HepG2 (cell line): ENCODE measurements at regions not wholly inside any gene's neighbourhood (a gene's known extent, or its start where the extent isn't known, plus 50 kb on each side); places are given as distances from the start of the nearest gene placed in this dataset.

ENCODE experiments used
- ARNT ChIP-seq: fragments of 450-650 bp; IDR thresholded peaks from 2 replicates; pipeline ENCODE4 v1.6.1; 2017
- CREB1 ChIP-seq, 2 experiments: fragments of 450-650 bp in 1 of 2; IDR thresholded peaks; 2 replicates each; pipeline ENCODE4 v1.6.1; 2016 to 2017; ENCODE audit warnings: control low read depth in 1 of 2, mild to moderate bottlenecking in 1 of 2, missing compliant biosample characterization in 1 of 2, missing genetic modification characterization in 1 of 2
- TF ChIP-seq, protein P1 (sequence below): sonication (generic); formaldehyde crosslinking; IDR thresholded peaks from 2 replicates; pipeline ENCODE4 v1.5.0; 2020; ENCODE audit warnings: mild to moderate bottlenecking, missing genetic modification reagents, moderate library complexity
- TF ChIP-seq, protein P2 (sequence below): sonication (generic); formaldehyde crosslinking; IDR thresholded peaks from 2 replicates; pipeline ENCODE4 v1.4.0; 2020; ENCODE audit warnings: mild to moderate bottlenecking, missing genetic modification reagents

DNA sequence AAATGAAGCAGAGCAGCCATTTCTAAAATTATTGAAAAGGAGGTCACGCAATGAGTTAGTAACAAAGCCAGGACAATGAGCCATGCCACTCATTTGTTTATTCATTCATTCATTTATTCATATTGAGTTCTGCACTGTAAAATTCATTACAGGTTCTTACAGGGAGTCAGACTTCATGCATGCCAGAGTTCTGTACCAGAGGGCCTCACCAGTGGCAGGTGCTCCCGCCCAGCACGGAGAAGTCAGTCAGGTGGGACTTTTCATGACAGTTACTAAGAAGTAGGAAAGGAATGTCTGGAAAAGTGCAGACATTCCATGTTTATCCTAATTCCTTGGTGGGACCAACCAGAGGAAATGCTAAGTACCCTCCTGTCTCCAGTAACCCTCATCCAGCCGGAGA, 217.5 kb upstream of the BLID start:
- TF ChIP-seq ARNT (no peak), CREB1 (IDR thresholded peaks at IDR 0.05) (no peak), CREB1 (CRISPR knock-in tag; IDR thresholded peaks at IDR 0.05) (no peak)
- TF ChIP-seq, protein P1, sequence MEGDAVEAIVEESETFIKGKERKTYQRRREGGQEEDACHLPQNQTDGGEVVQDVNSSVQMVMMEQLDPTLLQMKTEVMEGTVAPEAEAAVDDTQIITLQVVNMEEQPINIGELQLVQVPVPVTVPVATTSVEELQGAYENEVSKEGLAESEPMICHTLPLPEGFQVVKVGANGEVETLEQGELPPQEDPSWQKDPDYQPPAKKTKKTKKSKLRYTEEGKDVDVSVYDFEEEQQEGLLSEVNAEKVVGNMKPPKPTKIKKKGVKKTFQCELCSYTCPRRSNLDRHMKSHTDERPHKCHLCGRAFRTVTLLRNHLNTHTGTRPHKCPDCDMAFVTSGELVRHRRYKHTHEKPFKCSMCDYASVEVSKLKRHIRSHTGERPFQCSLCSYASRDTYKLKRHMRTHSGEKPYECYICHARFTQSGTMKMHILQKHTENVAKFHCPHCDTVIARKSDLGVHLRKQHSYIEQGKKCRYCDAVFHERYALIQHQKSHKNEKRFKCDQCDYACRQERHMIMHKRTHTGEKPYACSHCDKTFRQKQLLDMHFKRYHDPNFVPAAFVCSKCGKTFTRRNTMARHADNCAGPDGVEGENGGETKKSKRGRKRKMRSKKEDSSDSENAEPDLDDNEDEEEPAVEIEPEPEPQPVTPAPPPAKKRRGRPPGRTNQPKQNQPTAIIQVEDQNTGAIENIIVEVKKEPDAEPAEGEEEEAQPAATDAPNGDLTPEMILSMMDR (CRISPR knock-in tag): no peak
- TF ChIP-seq, protein P2, sequence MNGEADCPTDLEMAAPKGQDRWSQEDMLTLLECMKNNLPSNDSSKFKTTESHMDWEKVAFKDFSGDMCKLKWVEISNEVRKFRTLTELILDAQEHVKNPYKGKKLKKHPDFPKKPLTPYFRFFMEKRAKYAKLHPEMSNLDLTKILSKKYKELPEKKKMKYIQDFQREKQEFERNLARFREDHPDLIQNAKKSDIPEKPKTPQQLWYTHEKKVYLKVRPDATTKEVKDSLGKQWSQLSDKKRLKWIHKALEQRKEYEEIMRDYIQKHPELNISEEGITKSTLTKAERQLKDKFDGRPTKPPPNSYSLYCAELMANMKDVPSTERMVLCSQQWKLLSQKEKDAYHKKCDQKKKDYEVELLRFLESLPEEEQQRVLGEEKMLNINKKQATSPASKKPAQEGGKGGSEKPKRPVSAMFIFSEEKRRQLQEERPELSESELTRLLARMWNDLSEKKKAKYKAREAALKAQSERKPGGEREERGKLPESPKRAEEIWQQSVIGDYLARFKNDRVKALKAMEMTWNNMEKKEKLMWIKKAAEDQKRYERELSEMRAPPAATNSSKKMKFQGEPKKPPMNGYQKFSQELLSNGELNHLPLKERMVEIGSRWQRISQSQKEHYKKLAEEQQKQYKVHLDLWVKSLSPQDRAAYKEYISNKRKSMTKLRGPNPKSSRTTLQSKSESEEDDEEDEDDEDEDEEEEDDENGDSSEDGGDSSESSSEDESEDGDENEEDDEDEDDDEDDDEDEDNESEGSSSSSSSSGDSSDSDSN (CRISPR knock-in tag): no peak
